ENCODE measurements at regions not wholly inside any gene's neighbourhood (a gene's known extent, or its start where the extent isn't known, plus 50 kb on each side); places are given as distances from the start of the nearest gene placed in this dataset.

GRCh38 chr20:12079490-12079889 is 161.8 kb downstream of the BTBD3 start (continued):
- no peak for TF ChIP-seq CHD7 (IDR thresholded peaks at IDR 0.05; ENCODE audit: insufficient replicate concordance, low read length)
- no peak for TF ChIP-seq BRCA1 (IDR thresholded peaks at IDR 0.05; ENCODE audit: low read depth, low read length)
- TF ChIP-seq CTBP2 (IDR thresholded peaks at IDR 0.05; ENCODE audit: borderline replicate concordance, insufficient read depth, insufficient read length, low read length): no peak
- TF ChIP-seq CHD1 (IDR thresholded peaks at IDR 0.05; ENCODE audit: low read depth, low read length): no peak
- no peak for TF ChIP-seq CTCF (IDR thresholded peaks at IDR 0.05; ENCODE audit: control extremely low read depth in 1 of 3, insufficient read depth in 1 of 3, low read depth in 1 of 3, low read length in 3 of 3)
- TF ChIP-seq RFX5 (IDR thresholded peaks at IDR 0.05; ENCODE audit: borderline replicate concordance, low read depth, low read length): no peak
- TF ChIP-seq KDM4A (IDR thresholded peaks at IDR 0.05; ENCODE audit: low read depth, low read length, severe bottlenecking): no peak
- TF ChIP-seq SRF (IDR thresholded peaks at IDR 0.05; ENCODE audit: low read depth, low read length): no peak
- no peak for TF ChIP-seq TCF12 (IDR thresholded peaks at IDR 0.05; ENCODE audit: low read depth, low read length)
- no peak for TF ChIP-seq TEAD4 (IDR thresholded peaks at IDR 0.05; ENCODE audit: low read depth, low read length)

Data from H1 (cell line).